Chondrocyte (in vitro differentiated cells): ENCODE measurements at regions not wholly inside any gene's neighbourhood (a gene's known extent, or its start where the extent isn't known, plus 50 kb on each side); places are given as distances from the start of the nearest gene placed in this dataset.

Experiments used
- DNase-seq: peaks from one replicate; pipeline ENCODE4 v3.0.0; 2021; ENCODE audit warnings: mixed read lengths, low spot score
- H3K27ac Mint-ChIP-seq: one replicate; pipeline ENCODE4 v1.8.0; 2021; ENCODE audit warnings: mild to moderate bottlenecking, moderate library complexity, mixed read lengths; ENCODE audit not compliant: unreplicated experiment
- H3K27me3 Mint-ChIP-seq: 2 replicates; pipeline ENCODE4 v1.8.0; 2021; ENCODE audit warnings: low read depth, mixed read lengths
- H3K36me3 Mint-ChIP-seq: 2 replicates; pipeline ENCODE4 v1.8.0; 2021; ENCODE audit warnings: low read depth, mixed read lengths
- H3K4me1 Mint-ChIP-seq: 2 replicates; pipeline ENCODE4 v1.8.0; 2021; ENCODE audit warnings: low read depth, mild to moderate bottlenecking, mixed read lengths
- H3K4me3 Mint-ChIP-seq: one replicate; pipeline ENCODE4 v1.8.0; 2021; ENCODE audit warnings: mild to moderate bottlenecking, moderate library complexity, mixed read lengths; ENCODE audit not compliant: unreplicated experiment
- H3K9me3 Mint-ChIP-seq: 2 replicates; pipeline ENCODE4 v1.8.0; 2021; ENCODE audit warnings: low read depth, mixed read lengths
- CTCF ChIP-seq: fragments of 200-600 bp; sonication (generic); IDR thresholded peaks from 2 replicates; pipeline ENCODE4 v1.5.0; 2021; ENCODE audit warnings: antibody characterized with exemption, mild to moderate bottlenecking, moderate library complexity

- Mint-ChIP-seq H3K4me3 (no peak overlapping the region), H3K4me1 (no peaks in the 10 kb centered on the region), H3K27me3 (no peaks in the 10 kb centered on the region), H3K36me3 (no peaks in the 10 kb centered on the region), H3K9me3 (peaks cover 6% of the 10 kb centered on the region), H3K27ac (no peak overlapping the region)
- no peak for DNase-seq
- no peak for TF ChIP-seq CTCF
Measured at GRCh38 chr7:42753367-42753766, 158.5 kb downstream of the C7orf25 start.

- Mint-ChIP-seq H3K9me3 (peaks cover 5% of the 10 kb centered on the region), H3K4me3 (no peak overlapping the region), H3K27me3 (no peaks in the 10 kb centered on the region), H3K4me1 (peaks cover 11% of the 10 kb centered on the region), H3K27ac (no peak overlapping the region), H3K36me3 (no peaks in the 10 kb centered on the region)
- DNase-seq, result no peak
- no peak for TF ChIP-seq CTCF
Measured at GRCh38 chr7:42750172-42750571, 161.7 kb downstream of the C7orf25 start.

- H3K27me3 Mint-ChIP-seq, result no peaks in the 10 kb centered on the region
- no peak overlapping the region for H3K4me3 Mint-ChIP-seq
- H3K4me1 Mint-ChIP-seq, result peaks cover 20% of the 10 kb centered on the region
- no peaks in the 10 kb centered on the region for H3K36me3 Mint-ChIP-seq
- no peak for DNase-seq
- H3K9me3 Mint-ChIP-seq, result peaks cover 5% of the 10 kb centered on the region
- no peak for TF ChIP-seq CTCF
- no peak overlapping the region for H3K27ac Mint-ChIP-seq
Measured at GRCh38 chr7:42747044-42747443, 164.8 kb downstream of the C7orf25 start.

GRCh38 chr7:42746214-42746613 lies 165.7 kb downstream of the C7orf25 start:
- Mint-ChIP-seq H3K36me3 (no peaks in the 10 kb centered on the region), H3K4me1 (peaks cover 20% of the 10 kb centered on the region), H3K27me3 (no peaks in the 10 kb centered on the region), H3K9me3 (peaks cover 5% of the 10 kb centered on the region), H3K4me3 (no peak overlapping the region), H3K27ac (no peak overlapping the region)
- TF ChIP-seq CTCF, result no peak
- no peak for DNase-seq

- Mint-ChIP-seq H3K4me1 (peaks cover 20% of the 10 kb centered on the region), H3K27ac (no peak overlapping the region), H3K9me3 (peaks cover 5% of the 10 kb centered on the region), H3K36me3 (no peaks in the 10 kb centered on the region), H3K4me3 (no peak overlapping the region), H3K27me3 (no peaks in the 10 kb centered on the region)
- DNase-seq, result no peak
- TF ChIP-seq CTCF, result peak; percentile 77
Measured at GRCh38 chr7:42745357-42746059, 166.4 kb downstream of the C7orf25 start.
